ENCODE measurements at regions not wholly inside any gene's neighbourhood (a gene's known extent, or its start where the extent isn't known, plus 50 kb on each side); places are given as distances from the start of the nearest gene placed in this dataset.

DNA sequence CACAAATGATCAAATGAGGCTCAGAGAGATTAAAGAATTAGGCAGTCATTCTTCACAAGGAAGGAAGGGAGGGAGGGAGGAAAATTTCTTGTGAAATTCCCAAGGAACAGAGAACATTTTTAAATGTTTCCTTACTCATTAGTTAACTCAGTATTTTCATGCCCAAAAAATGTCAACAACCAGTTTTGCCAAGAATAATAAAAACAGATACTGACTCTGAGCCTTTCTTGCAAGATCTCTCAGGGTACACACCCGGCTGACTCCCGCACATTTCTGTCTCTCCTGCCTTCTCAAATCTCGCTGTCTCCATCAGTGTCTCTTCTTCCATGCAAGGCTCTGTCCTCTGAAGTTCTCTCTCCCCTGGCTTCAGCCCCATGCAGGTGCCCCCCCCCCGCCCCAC is 265.9 kb downstream of the TJP1 start:
- Histone ChIP-seq H3K4me2 (ENCODE audit: insufficient read depth, low read length) (no peak overlapping the region), H3K4me1 (ENCODE audit: control insufficient read depth, extremely low read depth, insufficient read depth, low read length) (no peaks in the 10 kb centered on the region), H3K79me2 (ENCODE audit: control insufficient read depth, insufficient read depth, low read length) (no peaks in the 10 kb centered on the region), H3K27me3 (ENCODE audit: control insufficient read depth in 2 of 2, insufficient read depth in 2 of 2, low read length in 2 of 2) (no peaks in the 10 kb centered on the region), H3K9me3 (replicated peaks; ENCODE audit: control insufficient read depth, insufficient read depth, low read length) (no peaks in the 10 kb centered on the region), H3K9ac (replicated peaks; ENCODE audit: extremely low read depth, insufficient read depth, low read length) (no peak overlapping the region), H3K27ac (ENCODE audit: insufficient read depth, low read depth, low read length) (no peak overlapping the region), H3K36me3 (ENCODE audit: control insufficient read depth in 2 of 2, extremely low read depth in 1 of 2, insufficient read depth in 2 of 2, low read length in 2 of 2) (no peaks in the 10 kb centered on the region), H4K20me1 (replicated peaks; ENCODE audit: control insufficient read depth, extremely low read depth, insufficient read depth, low read length) (no peaks in the 10 kb centered on the region), H2AFZ (ENCODE audit: low read depth, low read length) (no peak overlapping the region), H3K9me1 (replicated peaks; ENCODE audit: control insufficient read depth, extremely low read depth, insufficient read depth, low read length) (no peaks in the 10 kb centered on the region), H3K4me3 (replicated peaks in 1 of 3; ENCODE audit: insufficient read depth in 1 of 3, low read depth in 1 of 3, low read length in 3 of 3) (no peak overlapping the region)
- TF ChIP-seq FOS (IDR thresholded peaks at IDR 0.05; ENCODE audit: borderline replicate concordance, insufficient read depth, low read length), result no peak
- no peak for TF ChIP-seq CTCF (IDR thresholded peaks at IDR 0.05; ENCODE audit: extremely low read depth in 1 of 2, insufficient read depth in 1 of 2, low read depth in 1 of 2, low read length in 2 of 2)
- no peak for TF ChIP-seq MAX (IDR thresholded peaks at IDR 0.05; ENCODE audit: insufficient read depth, insufficient read length)
- TF ChIP-seq MYC (IDR thresholded peaks at IDR 0.05; ENCODE audit: low read depth, low read length), result no peak
- no TSS peak for BruUV-seq (replicated peaks)
- POLR2A ChIA-PET, result no interaction called here
- CTCF ChIA-PET, result no interaction called here
- FAIRE-seq, result no peak
- no peak for DNase-seq (ENCODE audit: low read depth, low spot score)
- intact Hi-C loops (cut with micrococcal nuclease) (no loop called here), dilution Hi-C loops (cut with MboI; ENCODE audit: extremely low pct_ligation_motif_present, low sequenced_read_pairs) (no loop called here)

DNA sequence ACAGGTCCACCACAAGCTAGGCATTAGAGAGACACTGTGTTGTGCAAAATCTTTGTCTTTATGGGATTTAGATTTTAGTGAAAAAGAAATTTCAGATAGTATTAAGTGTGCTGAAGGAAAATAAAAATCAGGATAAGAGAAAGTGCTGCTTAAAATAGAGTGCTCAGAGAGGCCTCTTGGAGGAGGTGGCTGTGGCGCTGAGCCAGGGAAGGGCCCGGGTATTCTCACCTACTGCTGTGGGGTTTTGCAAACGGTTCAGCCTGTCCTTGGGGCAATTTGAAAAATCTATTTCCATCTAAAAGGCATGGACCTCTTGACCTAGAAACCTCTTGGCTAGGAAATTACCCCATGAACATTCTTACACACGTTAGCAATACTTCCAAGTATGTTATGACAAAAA is 267.7 kb downstream of the TJP1 start:
- Histone ChIP-seq H3K27me3 (ENCODE audit: control insufficient read depth in 2 of 2, insufficient read depth in 2 of 2, low read length in 2 of 2) (no peaks in the 10 kb centered on the region), H3K36me3 (ENCODE audit: control insufficient read depth in 2 of 2, extremely low read depth in 1 of 2, insufficient read depth in 2 of 2, low read length in 2 of 2) (no peaks in the 10 kb centered on the region), H4K20me1 (replicated peaks; ENCODE audit: control insufficient read depth, extremely low read depth, insufficient read depth, low read length) (no peaks in the 10 kb centered on the region), H3K4me2 (ENCODE audit: insufficient read depth, low read length) (no peak overlapping the region), H3K27ac (ENCODE audit: insufficient read depth, low read depth, low read length) (no peak overlapping the region), H3K9me1 (replicated peaks; ENCODE audit: control insufficient read depth, extremely low read depth, insufficient read depth, low read length) (no peaks in the 10 kb centered on the region), H3K4me1 (ENCODE audit: control insufficient read depth, extremely low read depth, insufficient read depth, low read length) (no peaks in the 10 kb centered on the region), H3K9me3 (replicated peaks; ENCODE audit: control insufficient read depth, insufficient read depth, low read length) (no peaks in the 10 kb centered on the region), H2AFZ (ENCODE audit: low read depth, low read length) (no peak overlapping the region), H3K79me2 (ENCODE audit: control insufficient read depth, insufficient read depth, low read length) (no peaks in the 10 kb centered on the region), H3K9ac (replicated peaks; ENCODE audit: extremely low read depth, insufficient read depth, low read length) (no peak overlapping the region), H3K4me3 (replicated peaks in 1 of 3; ENCODE audit: insufficient read depth in 1 of 3, low read depth in 1 of 3, low read length in 3 of 3) (no peak overlapping the region)
- no peak for FAIRE-seq
- DNase-seq (ENCODE audit: low read depth, low spot score), result no peak
- no TSS peak for BruUV-seq (replicated peaks)
- dilution Hi-C loops (cut with MboI; ENCODE audit: extremely low pct_ligation_motif_present, low sequenced_read_pairs) (no loop called here), intact Hi-C loops (cut with micrococcal nuclease) (no loop called here)
- POLR2A ChIA-PET, result no interaction called here
- TF ChIP-seq EZH2 (IDR thresholded peaks at IDR 0.05; ENCODE audit: borderline replicate concordance, low read depth, low read length, severe bottlenecking) (no peak), JUN (IDR thresholded peaks at IDR 0.05; ENCODE audit: borderline replicate concordance, insufficient read depth, insufficient read length, low read depth) (no peak), GATA2 (IDR thresholded peaks at IDR 0.05; ENCODE audit: insufficient read depth, insufficient read length, low read depth, low read length) (no peak), CTCF (IDR thresholded peaks at IDR 0.05; ENCODE audit: extremely low read depth in 1 of 2, insufficient read depth in 1 of 2, low read depth in 1 of 2, low read length in 2 of 2) (no peak), MYC (IDR thresholded peaks at IDR 0.05; ENCODE audit: low read depth, low read length) (no peak), FOS (IDR thresholded peaks at IDR 0.05; ENCODE audit: borderline replicate concordance, insufficient read depth, low read length) (no peak), MAX (IDR thresholded peaks at IDR 0.05; ENCODE audit: insufficient read depth, insufficient read length) (no peak)
- CTCF ChIA-PET, result no interaction called here
